HG02981 (cell line): ENCODE measurements at regions not wholly inside any gene's neighbourhood (a gene's known extent, or its start where the extent isn't known, plus 50 kb on each side); places are given as distances from the start of the nearest gene placed in this dataset.

Source experiments
- ATAC-seq: cut with Tn5 transposase; IDR thresholded peaks from one replicate; pipeline ENCODE4 v1.9.1; 2021; ENCODE audit warnings: mild to moderate bottlenecking, moderate library complexity; ENCODE audit not compliant: unreplicated experiment

DNA sequence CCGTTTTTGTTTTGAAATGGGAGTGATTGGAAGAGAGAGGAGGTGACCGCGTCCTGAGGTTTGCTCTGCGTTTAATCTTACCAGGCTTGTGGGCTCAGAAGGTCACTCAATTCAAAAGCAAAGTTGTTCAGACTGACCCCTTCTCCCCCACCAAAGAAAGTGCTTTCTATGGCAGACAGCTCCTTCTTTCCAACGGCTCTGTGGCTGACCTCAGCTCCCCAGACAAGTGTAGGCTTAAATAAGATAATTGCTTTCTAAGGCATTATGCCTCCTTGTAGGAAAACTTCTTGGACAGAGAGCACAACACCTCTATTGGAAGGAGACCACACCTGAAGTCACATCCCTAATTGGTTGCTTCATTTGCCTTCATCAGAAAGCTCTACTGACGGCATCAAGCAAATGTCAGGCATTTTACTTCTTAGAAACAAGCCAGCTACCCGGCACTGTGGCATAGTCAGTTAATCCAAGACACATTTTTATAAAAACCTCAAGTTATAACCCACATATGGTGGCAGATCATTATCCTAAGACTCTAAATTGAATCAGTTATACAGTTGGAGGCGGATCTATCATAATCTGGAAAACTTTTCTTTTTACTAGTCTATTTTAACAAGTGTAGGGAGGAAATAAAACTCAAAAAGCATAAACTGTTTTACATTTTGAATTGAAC is 94.9 kb downstream of the TMEM174 start:
- ATAC-seq, result no peak

DNA sequence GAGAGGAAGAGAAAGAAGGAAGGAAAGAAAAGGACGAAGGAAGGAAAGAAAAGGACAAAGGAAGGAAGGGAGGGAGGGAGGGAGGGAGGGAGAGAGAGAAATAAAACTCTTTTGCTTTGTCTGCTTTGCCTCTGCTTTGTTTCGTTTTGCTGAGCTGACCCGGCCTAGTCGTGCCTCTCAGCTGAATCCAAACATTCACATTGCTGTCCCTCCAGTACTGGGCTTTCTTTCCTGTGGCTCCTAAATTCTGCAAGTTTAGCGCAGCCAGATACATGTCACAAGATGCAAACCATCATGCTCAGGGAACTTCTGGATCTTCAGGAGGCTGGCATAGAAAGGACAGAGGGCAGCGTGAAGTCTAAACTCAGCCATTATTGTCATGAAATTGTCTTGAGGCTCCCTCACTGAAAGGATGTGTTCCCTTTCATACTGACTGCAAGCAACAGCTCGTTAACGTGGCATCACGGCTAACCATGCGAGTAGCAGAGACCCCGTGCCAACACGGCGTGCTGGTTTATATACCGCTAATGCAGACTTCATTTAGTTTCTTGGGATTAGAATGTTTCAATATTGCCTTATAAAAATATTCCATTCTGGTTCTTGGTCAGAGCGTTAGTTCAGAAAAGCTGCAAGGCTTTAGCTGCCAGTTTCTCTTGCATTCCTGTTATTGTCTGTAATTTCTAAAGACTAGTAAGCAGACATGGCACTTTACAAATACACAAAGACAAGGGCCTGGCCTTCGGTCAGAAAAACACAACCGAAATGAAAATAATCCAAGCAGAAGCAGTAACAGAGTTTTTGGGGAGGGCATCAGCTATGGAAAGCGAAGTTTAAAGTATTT is 94.2 kb downstream of the TMEM174 start:
- no peak for ATAC-seq

DNA sequence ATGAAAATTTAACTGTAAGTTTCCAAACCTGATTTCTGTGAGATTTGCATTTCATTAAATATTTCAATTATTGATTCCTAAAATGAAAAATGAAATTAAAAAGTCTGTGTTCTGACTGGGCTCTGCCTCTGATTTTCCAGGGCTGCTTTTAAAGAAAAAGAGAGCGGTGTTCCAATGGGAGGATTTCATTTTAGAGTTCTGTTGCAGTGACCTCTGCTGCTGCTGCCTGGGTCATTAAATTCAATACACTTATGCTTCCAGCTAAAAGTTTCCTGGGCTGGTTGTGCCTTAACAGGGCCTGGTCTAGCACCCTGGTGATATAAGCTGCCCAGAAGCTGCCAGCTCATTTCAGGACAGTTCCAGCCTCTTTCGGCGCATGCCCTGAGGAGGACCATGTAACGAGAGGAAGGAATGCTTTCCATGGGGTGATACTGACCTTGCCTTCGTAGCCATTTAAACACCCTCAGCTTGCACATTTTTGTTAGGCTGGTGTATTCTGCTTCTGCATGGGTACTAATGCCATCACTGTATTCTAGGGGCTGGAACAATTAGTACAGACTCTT is 93.3 kb downstream of the TMEM174 start:
- no peak for ATAC-seq

DNA sequence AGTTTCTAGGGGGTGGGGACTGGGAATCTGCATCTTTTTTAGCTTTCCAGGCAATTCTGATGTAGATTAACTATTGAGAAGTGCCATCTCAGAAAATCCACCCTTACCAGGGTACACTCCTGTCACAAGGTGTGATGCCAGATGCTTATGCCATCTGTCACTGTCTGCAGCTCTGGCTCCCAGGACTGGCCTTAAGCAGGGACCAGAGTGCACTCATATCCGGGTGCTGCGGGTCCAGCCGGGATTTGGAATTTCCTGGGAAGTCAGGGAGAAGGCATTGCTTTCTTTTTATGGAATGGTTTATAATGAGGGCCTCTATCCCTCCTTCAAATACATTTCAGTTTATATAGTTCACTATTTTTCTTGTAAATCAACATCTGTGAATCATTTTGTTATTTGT is 92.6 kb downstream of the TMEM174 start:
- ATAC-seq, result no peak

DNA sequence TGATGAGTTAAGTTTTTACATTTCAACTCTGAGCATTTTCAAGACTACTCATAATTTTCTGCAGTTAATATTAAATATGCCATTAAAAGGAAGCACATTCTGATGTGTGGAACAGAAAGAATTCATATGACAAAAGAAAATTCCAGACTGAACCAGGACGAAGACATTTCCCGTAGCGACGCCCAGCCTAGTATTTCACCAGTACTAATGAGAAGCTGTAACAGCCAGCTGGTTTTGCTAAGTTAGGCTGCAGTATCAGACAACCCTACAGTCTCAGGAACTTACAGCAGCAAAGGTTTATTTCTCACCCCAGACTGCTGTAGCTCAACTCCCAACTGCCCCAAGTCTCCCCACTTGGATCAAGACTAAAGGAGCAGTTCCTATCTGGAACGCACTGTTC is 91.6 kb downstream of the TMEM174 start:
- ATAC-seq, result no peak

DNA sequence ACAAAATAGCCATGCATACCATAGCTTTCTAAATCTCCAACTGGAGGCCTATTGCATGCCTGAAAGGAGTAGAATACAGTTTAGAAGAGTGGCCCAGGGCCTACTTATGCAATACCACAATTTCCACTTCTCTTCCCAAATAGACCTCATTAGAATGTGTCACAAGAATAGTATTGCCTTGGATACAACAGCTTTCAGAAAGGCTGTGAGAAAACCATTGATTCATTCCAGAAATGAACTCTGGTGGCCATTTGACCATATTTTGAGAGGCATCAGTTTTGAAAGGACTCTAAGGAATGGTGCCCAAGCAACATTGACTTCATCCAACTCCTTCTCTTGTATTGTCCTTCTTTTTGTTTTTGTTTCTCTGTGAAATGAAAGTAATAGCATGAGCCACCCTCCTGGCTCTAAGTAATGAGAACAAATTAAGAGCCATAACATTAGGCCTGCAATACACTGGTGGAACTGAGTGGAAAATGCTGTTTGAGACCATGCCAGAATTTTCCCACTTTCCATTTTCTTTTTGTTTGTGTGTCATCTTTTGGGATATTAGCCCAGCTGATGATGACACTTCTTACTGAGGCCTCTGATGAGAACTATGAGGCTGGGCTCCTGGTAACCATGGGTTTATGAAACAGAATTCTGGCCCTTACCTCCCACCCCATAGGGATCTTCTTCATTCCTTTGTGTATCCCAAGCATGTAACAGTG is 90.2 kb downstream of the TMEM174 start:
- no peak for ATAC-seq

DNA sequence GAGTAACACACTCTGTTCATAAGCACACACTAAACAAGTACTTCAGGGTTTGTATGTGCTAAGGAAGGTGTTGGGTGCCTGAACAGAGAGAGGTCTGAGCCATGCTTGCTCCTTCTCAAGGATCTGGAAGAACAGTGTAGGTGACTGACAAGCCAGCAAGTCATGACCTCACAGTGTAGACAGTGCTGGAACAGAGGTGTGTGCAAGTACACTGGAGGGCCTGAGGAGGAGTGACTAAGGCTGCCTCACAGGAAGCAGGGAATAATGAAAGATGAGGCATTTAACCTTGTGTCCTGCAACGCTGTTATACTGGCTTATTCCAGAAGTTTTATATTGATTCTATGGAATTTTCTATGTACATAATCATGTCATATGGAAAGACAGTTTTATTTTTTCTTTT is 83.9 kb downstream of the TMEM174 start:
- ATAC-seq, result no peak

DNA sequence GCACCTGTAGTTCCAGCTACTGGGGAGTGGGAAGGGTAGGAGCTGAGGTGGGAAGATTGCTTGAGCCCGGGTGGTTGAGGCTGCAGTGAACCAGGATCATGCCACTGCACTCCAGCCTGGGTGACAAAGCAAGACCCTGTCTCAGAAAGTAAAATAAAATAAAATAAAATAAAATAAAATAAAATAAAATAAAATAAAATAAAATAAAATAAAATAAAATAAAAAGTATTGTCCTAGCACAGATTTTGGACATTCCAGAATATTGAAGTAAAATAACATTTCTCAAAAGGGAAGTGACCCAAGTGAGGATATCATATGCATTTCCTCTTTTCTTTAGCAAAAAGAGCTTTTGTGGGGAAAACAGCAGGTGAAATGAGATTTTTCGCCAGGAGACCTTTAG is 83.5 kb downstream of the TMEM174 start:
- ATAC-seq, result no peak

DNA sequence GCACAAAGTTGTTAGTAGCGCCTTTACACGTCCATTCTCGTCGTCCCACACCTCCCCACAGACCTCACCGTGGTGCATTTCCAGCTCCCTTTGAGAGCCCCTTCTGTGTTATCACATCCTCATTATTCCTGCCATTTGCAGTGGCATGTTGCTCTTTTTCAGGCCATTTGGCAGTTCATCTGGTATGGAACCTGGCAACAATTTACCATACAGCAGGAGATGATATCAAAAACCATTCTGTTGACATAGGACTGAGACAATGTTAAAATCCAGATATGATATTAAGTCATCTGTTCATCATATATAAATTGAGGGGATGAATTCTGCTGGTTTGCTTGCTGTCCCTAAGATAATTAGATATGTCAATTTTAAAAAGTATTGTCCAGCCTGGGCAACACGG is 83.0 kb downstream of the TMEM174 start:
- ATAC-seq, result no peak

DNA sequence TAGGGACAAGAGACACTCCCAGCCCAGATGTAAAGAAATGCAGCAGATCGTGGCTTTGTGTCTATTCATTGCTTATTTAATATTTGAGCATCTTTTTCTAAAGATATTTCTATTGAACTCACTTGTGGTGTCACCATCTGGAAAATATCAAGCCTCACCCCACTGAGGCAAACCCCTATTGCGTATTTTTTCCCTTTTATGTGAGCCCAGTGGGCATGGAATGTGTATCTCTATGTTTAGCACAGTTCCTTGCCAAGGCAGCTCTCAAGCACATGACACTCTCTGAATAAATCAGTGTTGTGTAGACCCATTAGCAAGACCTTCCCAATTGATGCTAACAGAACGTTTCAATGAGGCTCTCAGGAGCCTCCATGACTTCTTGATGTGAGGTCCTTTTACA is 81.6 kb downstream of the TMEM174 start:
- no peak for ATAC-seq

DNA sequence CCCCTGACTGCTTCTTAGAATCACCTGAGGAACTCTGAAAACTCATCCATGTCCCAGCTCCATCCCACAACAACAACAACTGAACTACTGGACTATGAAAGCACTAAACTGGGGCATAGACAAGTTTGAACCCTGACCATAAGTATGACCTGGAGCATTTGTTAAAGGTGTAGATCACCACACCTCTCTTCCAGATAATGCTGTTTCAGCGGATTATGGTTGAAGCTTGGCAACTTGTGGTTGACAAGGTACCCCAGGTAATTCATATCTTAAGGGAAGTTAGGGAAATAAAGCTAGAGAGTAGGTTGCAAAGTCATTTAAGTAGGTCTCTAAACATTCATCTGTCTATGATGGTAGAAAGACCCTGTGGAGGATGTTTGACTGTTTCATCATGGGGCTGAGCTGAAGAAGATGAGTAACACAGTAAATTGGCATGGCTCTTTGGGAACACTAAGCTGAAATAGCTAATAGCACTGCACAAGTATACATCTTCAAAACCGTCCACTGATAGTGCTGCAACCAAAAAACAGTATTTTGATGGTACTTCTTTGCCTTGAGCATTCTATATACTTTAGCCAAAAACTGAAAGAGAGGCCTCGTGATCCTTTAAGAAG is 80.2 kb downstream of the TMEM174 start:
- ATAC-seq, result no peak

DNA sequence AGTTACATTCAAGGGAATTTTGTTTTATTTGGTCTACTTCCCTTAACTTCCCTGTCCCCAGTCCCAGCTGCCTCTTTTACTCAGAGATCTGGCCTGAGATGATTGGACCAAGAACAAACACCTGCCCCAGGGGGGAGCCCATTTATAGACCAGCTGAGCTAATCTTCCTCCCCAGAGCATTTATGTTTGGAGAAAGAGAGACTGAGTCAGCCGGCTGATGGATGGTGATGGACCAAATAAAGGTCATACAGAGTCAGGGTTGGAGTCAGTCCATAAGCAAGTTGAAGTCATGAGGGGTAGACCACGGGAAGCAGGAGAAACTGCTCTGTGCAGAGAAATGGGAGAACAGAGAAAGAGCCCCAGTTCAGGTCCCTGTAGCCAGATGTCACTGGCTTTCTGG is 77.7 kb downstream of the TMEM174 start:
- no peak for ATAC-seq

DNA sequence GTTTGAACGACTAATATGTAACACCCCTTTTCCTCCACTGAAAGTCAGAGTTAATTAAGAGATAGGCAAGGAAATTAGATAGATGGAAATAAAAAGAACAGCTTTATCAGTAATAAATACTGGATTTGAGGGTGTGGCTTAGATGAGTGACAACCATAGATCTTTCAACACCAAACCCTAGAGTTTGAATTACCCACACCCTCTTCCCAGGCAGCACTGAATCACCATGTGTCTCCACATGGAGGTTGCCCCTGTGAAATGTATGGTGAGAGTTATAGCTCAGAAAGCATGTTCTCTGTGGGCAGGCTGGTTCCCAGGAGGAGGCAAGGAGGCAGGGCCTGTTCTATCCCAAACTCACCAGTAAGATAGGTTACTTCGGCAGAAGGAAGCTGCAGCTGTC is 69.7 kb downstream of the TMEM174 start:
- ATAC-seq, result no peak

DNA sequence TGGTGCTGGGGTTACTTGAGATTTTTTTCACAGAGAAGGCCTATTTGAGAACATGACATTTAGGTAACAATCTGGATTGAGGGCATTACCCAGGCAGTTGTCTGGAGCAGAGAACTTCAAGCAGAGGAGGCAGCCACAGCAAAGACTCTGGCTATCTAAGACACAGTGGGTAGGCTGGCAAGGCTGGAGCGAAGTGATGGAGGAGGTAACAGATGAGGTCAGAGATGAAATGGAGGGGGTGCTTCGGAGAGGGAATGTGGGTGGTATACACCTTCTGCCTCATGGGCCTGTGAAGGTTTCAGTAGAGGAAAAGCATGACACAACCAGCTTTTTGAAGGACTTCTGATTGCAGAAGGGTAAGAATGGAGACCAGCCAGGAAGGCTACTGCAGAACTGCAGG is 65.9 kb downstream of the TMEM174 start:
- no peak for ATAC-seq

DNA sequence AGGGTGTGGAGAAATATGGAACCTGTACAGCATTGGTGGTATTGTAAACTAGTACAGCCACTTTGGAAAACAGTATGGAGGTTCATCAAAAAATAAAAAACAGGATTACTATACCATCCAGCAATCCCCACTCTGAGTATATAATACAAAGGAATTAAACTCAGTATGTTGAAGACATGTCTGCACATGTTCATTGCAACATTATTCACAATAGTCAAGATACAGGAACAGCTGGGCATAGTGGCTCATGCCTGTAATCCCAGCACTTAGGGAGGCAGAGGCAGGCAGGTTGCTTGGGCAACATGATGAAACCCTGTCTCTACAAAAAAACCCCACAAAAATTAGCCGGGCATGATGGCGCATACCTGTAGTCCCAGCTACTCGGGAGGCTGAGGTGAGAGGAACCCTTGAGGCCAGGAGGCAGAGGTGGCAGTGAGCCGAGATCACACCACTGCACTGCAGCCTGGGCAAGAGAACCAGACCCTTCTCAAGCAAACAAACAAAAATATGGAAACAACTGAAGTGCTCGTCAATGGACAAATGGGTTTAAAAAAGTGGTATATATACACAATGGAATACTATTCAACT is 63.6 kb downstream of the TMEM174 start:
- ATAC-seq, result no peak

DNA sequence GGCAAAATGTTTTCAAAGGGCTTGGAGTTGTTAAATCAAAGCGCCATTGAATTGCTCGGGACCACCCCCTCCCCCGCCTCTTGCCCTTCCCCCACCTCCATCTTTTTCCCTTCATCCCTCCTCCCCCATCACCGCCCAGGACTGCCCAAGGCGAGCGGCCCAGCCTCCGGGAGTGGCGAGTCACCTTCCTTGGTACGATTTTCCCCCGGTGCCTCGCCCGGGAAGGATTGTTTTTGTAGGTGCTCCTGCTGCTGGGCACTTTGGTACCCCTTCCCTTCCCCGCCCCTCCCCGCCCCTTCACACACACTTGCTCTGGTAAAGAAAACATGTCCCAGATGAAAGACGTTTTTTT is 61.2 kb downstream of the TMEM174 start:
- ATAC-seq, result no peak

DNA sequence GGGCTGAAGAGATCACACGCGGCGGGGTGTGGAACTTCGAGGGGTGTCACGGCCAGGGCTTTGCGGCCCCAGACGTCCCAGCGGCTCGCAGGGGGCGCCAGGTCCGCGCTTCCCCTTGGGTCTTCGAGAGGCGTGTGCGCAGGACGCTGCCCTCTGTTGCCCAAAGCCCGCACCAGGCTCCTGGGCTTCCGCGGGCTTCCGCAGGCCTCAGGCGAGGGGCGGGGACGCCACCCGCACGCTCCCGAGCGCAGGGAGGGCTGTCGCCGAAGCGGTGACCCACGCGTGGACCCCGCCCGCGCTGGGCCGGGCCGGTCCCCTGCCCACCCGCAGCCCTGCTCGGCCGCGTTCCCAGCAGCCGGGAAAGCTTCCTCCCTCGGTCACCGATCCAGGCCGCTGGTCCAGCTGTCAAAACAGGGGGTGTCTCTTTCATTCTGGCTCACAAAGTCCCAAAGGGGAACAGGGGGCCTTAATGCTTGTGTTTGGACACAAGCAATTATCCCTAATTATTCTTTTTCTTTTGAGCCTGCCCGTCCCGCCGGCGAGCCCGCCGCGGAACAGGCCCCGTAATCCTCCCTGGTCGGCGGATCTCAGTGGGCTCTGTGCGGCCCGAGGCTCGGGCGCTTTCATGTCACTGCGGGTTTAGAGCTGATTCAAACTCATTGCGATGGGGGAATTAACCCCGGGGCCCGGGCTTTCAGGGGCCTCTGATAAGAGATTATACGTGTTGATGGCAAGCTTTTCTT is 60.6 kb downstream of the TMEM174 start:
- ATAC-seq, result no peak

DNA sequence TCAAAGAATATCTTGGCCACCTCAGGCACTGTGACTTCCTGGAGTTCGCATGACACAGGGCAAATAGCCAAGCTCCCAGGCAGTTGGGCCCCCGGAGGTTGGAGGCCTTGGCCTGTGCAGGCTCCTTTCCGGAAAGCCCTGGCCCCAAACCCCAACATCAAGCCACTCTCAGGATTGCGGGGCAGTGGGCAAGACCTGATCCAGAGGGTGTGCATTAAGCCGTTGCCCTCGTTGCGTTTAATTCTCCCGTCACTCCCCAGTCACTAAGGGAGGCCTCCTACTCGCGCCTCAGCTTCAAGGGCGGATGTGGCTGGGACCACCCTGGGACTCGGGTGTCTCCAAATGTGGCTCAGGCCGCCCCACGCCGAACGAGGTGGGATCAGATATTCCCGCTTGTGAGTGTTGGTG is 60.1 kb downstream of the TMEM174 start:
- no peak for ATAC-seq

DNA sequence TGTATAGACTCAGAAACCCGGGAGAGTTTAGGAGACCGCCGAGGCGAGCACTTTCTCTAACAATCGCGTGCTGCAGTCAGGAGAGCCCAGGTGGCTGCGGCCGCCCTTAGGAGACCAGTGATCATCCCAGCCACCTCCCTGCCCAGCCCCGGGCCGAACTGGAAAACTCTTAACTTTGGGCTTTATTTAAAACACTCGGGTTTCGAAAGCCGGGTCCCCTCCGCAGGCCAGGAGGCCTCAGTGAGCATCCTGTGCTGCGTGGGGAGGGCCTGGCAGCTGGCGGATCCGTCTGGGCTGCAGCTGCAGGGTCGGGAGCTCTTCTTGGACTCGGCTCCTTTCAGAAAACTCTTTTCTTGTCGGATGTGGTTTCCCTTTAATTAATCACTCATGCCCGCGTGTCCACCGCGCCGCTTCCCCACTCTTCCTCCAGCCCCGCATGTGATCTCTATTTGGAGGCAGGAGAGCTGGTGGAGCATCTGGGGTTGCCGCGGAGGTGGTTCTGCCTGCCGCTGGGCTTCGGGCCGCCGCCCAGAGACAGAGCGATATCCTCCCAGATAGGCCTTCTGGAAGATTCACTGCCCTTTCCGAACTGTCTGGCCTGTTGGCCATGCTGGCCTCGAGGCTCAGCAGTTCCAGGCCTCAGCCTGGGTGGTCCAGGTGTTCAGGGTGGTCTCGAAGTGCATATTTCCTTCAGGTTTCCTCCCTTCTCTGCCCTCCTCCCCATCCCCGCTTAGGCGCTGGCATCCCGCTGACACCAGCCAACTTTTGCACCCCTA is 59.5 kb downstream of the TMEM174 start:
- no peak for ATAC-seq
